Liver (tissue), 3 donors: ENCODE measurements at regions not wholly inside any gene's neighbourhood (a gene's known extent, or its start where the extent isn't known, plus 50 kb on each side); places are given as distances from the start of the nearest gene placed in this dataset.

Experiments
- CTCF ChIP-seq: fragments of 150-350 bp; IDR thresholded peaks from 2 replicates; pipeline ENCODE4 v1.5.1; 2017; ENCODE audit warnings: improper control_type of control experiment, low read depth, low read length; ENCODE audit not compliant: missing input control
- EGR1 ChIP-seq, 2 donors: IDR thresholded peaks; 2 replicates each; pipeline ENCODE4 v1.6.1; 2016 to 2018; ENCODE audit warnings: antibody characterized with exemption in 2 of 2, low read depth in 2 of 2
- GABPA ChIP-seq, 2 donors: IDR thresholded peaks in 1 of 2; conservative IDR thresholded peaks in 1 of 2; 2 replicates each; pipeline ENCODE4 v1.6.1; 2016; ENCODE audit warnings: antibody characterized with exemption in 2 of 2, mild to moderate bottlenecking in 1 of 2, moderate library complexity in 1 of 2
- MAX ChIP-seq: IDR thresholded peaks from 2 replicates; pipeline ENCODE4 v1.6.1; 2016; ENCODE audit warnings: antibody characterized with exemption
- REST ChIP-seq: IDR thresholded peaks from 2 replicates; pipeline ENCODE4 v1.6.1; 2016; ENCODE audit warnings: antibody characterized with exemption, mild to moderate bottlenecking
- YY1 ChIP-seq: IDR thresholded peaks from 2 replicates; pipeline ENCODE4 v1.6.1; 2016; ENCODE audit warnings: antibody characterized with exemption, mild to moderate bottlenecking
- donor health status: healthy.
- donor health status: healthy.

GRCh38 chr5:93141969-93142368 lies 439.1 kb downstream of the NR2F1-AS1 start:
- TF ChIP-seq CTCF, result no peak
- TF ChIP-seq GABPA (IDR thresholded peaks at IDR 0.05 in 1 of 2, conservative IDR thresholded peaks at IDR 0.05 in 1 of 2), result no peak
- no peak for TF ChIP-seq MAX
- no peak for TF ChIP-seq REST
- no peak for TF ChIP-seq YY1
- no peak for TF ChIP-seq EGR1 (IDR thresholded peaks at IDR 0.05; ENCODE audit: low read depth in 2 of 2)
